Stimulated activated CD4-positive, alpha-beta T cell treated with anti-CD3 and anti-CD28 coated beads, Interleukin-2, amount 100 ng/mL, for 4 hours (primary cell): ENCODE measurements at regions not wholly inside any gene's neighbourhood (a gene's known extent, or its start where the extent isn't known, plus 50 kb on each side); places are given as distances from the start of the nearest gene placed in this dataset.
"Not testable (repeated sequence)": the region's sequence is repeated elsewhere in the genome, so short reads cannot be mapped to it uniquely, and the experiment has no call there.

Experiments
- DNase-seq: peaks from one replicate; pipeline ENCODE4 v3.0.0-alpha.2; 2020; ENCODE audit warnings: low read depth

- no peak for DNase-seq
These were observed 100.7 kb downstream of the SLC16A1 start for GRCh38 chr1:112855152-112855828.

- not testable (repeated sequence) for DNase-seq
These were observed 101.5 kb downstream of the SLC16A1 start for GRCh38 chr1:112854368-112854984.

GRCh38 chr1:112853915-112854314 is 102.1 kb downstream of the SLC16A1 start:
- not testable (repeated sequence) for DNase-seq

GRCh38 chr1:112852934-112853333 is 103.1 kb downstream of the SLC16A1 start:
- no peak for DNase-seq

- no peak for DNase-seq
These were observed 103.7 kb downstream of the SLC16A1 start for GRCh38 chr1:112852276-112852675.

GRCh38 chr1:112850034-112850757 is 105.8 kb downstream of the SLC16A1 start:
- DNase-seq: no peak

- no peak for DNase-seq
These were observed 106.5 kb downstream of the SLC16A1 start for GRCh38 chr1:112849425-112850033.

- DNase-seq: no peak
These were observed 114.2 kb downstream of the SLC16A1 start for GRCh38 chr1:112841825-112842224.

GRCh38 chr1:112840631-112841624 is 115.1 kb downstream of the SLC16A1 start:
- DNase-seq: no peak

GRCh38 chr1:112836642-112837041 is 119.4 kb downstream of the SLC16A1 start:
- DNase-seq: no peak

- DNase-seq: no peak
These were observed 118.7 kb upstream of the PPM1J start for GRCh38 chr1:112833806-112834205.

GRCh38 chr1:112832259-112832658 is 117.1 kb upstream of the PPM1J start:
- not testable (repeated sequence) for DNase-seq

- not testable (repeated sequence) for DNase-seq
These were observed 114.6 kb upstream of the PPM1J start for GRCh38 chr1:112829691-112830090.

- no peak for DNase-seq
These were observed 113.6 kb upstream of the PPM1J start for GRCh38 chr1:112828716-112829115.

- not testable (repeated sequence) for DNase-seq
These were observed 112.3 kb upstream of the PPM1J start for GRCh38 chr1:112827391-112827790.

- no peak for DNase-seq
These were observed 111.2 kb upstream of the PPM1J start for GRCh38 chr1:112826217-112826944.

GRCh38 chr1:112825563-112826216 is 110.6 kb upstream of the PPM1J start:
- DNase-seq: not testable (repeated sequence)

GRCh38 chr1:112825075-112825474 is 109.9 kb upstream of the PPM1J start:
- DNase-seq: not testable (repeated sequence)

- not testable (repeated sequence) for DNase-seq
These were observed 106.4 kb upstream of the PPM1J start for GRCh38 chr1:112821307-112822063.
